H1 (cell line): ENCODE measurements at regions not wholly inside any gene's neighbourhood (a gene's known extent, or its start where the extent isn't known, plus 50 kb on each side); places are given as distances from the start of the nearest gene placed in this dataset.

Experiments
- PHF8 ChIP-seq: fragments of 200-600 bp; sonication (generic); conservative IDR thresholded peaks from 2 replicates; pipeline ENCODE4 v1.7.1; 2012; ENCODE audit warnings: low read depth, mild to moderate bottlenecking, inconsistent platforms, low read length, moderate library complexity
- POLR2A ChIP-seq, 2 experiments: IDR thresholded peaks; 1 replicate in 1 of 2; 2 replicates in 1 of 2; pipeline ENCODE4 v1.6.1; 2011; ENCODE audit warnings: low read depth in 2 of 2, low read length in 2 of 2, mild to moderate bottlenecking in 2 of 2; ENCODE audit errors: control extremely low read depth in 1 of 2
- SIX5 ChIP-seq: IDR thresholded peaks from 2 replicates; pipeline ENCODE4 v1.6.1; 2011; ENCODE audit warnings: mild to moderate bottlenecking, low read depth, low read length
- TBP ChIP-seq: IDR thresholded peaks from 2 replicates; pipeline ENCODE4 v1.6.1; 2011; ENCODE audit warnings: low read depth, low read length, improper control_type of control experiment
- TCF12 ChIP-seq: IDR thresholded peaks from 2 replicates; pipeline ENCODE4 v1.6.1; 2011; ENCODE audit warnings: low read depth, mild to moderate bottlenecking, low read length
- TF ChIP-seq, protein P1 (sequence below), 3 experiments: IDR thresholded peaks; 1 replicate in 2 of 3; 2 replicates in 1 of 3; pipeline versions ENCODE4 v1.5.1 to v1.6.1; 2011; ENCODE audit warnings: low read length in 3 of 3, mild to moderate bottlenecking in 3 of 3, inconsistent platforms in 2 of 3, low read depth in 1 of 3, moderate library complexity in 1 of 3; ENCODE audit not compliant: insufficient read depth in 1 of 3; ENCODE audit errors: control extremely low read depth in 1 of 3

DNA sequence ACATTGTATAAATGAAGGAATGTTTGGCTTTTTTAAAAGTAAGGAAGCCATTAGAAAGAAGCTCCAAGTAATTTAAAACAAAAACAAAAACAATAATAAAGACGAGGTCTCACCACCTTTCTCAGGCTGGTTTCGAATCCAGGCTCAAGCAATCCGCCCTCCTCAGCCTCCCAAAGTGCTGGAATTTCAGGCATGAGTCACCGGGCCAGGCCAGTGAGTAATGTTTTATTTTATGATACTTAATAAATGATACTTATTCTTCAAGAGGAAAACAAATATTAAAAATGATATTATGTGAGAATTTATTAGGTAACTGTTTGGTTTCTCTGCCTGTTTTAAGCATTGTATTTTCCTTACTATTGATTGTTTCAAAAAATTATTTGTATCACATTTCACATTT lies 201.4 kb upstream of the BRINP3 start:
- no peak for TF ChIP-seq PHF8
- no peak for TF ChIP-seq TBP
- TF ChIP-seq, protein P1, sequence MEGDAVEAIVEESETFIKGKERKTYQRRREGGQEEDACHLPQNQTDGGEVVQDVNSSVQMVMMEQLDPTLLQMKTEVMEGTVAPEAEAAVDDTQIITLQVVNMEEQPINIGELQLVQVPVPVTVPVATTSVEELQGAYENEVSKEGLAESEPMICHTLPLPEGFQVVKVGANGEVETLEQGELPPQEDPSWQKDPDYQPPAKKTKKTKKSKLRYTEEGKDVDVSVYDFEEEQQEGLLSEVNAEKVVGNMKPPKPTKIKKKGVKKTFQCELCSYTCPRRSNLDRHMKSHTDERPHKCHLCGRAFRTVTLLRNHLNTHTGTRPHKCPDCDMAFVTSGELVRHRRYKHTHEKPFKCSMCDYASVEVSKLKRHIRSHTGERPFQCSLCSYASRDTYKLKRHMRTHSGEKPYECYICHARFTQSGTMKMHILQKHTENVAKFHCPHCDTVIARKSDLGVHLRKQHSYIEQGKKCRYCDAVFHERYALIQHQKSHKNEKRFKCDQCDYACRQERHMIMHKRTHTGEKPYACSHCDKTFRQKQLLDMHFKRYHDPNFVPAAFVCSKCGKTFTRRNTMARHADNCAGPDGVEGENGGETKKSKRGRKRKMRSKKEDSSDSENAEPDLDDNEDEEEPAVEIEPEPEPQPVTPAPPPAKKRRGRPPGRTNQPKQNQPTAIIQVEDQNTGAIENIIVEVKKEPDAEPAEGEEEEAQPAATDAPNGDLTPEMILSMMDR (IDR thresholded peaks at IDR 0.05; ENCODE audit: control extremely low read depth in 1 of 3, insufficient read depth in 1 of 3, low read depth in 1 of 3, low read length in 3 of 3): no peak
- TF ChIP-seq TCF12: no peak
- TF ChIP-seq SIX5: no peak
- TF ChIP-seq POLR2A (IDR thresholded peaks at IDR 0.05; ENCODE audit: control extremely low read depth in 1 of 2, low read depth in 2 of 2, low read length in 2 of 2): no peak
